DMS153 (cell line): ENCODE measurements at regions not wholly inside any gene's neighbourhood (a gene's known extent, or its start where the extent isn't known, plus 50 kb on each side); places are given as distances from the start of the nearest gene placed in this dataset.

ENCODE experiments used
- DNase-seq: peaks from one replicate; lab custom pipeline; 2025; lab: John Stamatoyannopoulos, UW

- no peak for DNase-seq
Observed at GRCh38 chr20:11447371-11448100, 470.2 kb upstream of the BTBD3 start.

- no peak for DNase-seq
Observed at GRCh38 chr20:11448554-11448953, 469.1 kb upstream of the BTBD3 start.

GRCh38 chr20:11451793-11452291 lies 465.9 kb upstream of the BTBD3 start:
- no peak for DNase-seq

- no peak for DNase-seq
Observed at GRCh38 chr20:11452326-11452725, 465.4 kb upstream of the BTBD3 start.

- no peak for DNase-seq
Observed at GRCh38 chr20:11453430-11453829, 464.3 kb upstream of the BTBD3 start.

- no peak for DNase-seq
Observed at GRCh38 chr20:11454966-11455799, 462.5 kb upstream of the BTBD3 start.

GRCh38 chr20:11457488-11457887 lies 460.2 kb upstream of the BTBD3 start:
- no peak for DNase-seq

- DNase-seq, result no peak
Observed at GRCh38 chr20:11459090-11459890, 458.4 kb upstream of the BTBD3 start.

- DNase-seq, result no peak
Observed at GRCh38 chr20:11467436-11467835, 450.3 kb upstream of the BTBD3 start.

- no peak for DNase-seq
Observed at GRCh38 chr20:11468880-11469279, 448.8 kb upstream of the BTBD3 start.

GRCh38 chr20:11469795-11470435 lies 447.8 kb upstream of the BTBD3 start:
- no peak for DNase-seq

- no peak for DNase-seq
Observed at GRCh38 chr20:11473983-11474382, 443.7 kb upstream of the BTBD3 start.

- DNase-seq, result no peak
Observed at GRCh38 chr20:11483697-11484096, 434.0 kb upstream of the BTBD3 start.

- DNase-seq, result no peak
Observed at GRCh38 chr20:11484479-11484878, 433.2 kb upstream of the BTBD3 start.

- DNase-seq, result no peak
Observed at GRCh38 chr20:11492386-11492785, 425.3 kb upstream of the BTBD3 start.

GRCh38 chr20:11492846-11493245 lies 424.8 kb upstream of the BTBD3 start:
- DNase-seq, result no peak

- DNase-seq, result no peak
Observed at GRCh38 chr20:11496380-11496779, 421.3 kb upstream of the BTBD3 start.

- no peak for DNase-seq
Observed at GRCh38 chr20:11497545-11497944, 420.1 kb upstream of the BTBD3 start.

GRCh38 chr20:11499101-11499634 lies 418.5 kb upstream of the BTBD3 start:
- no peak for DNase-seq

GRCh38 chr20:11502061-11502460 lies 415.6 kb upstream of the BTBD3 start:
- DNase-seq, result no peak

- no peak for DNase-seq
Observed at GRCh38 chr20:11502671-11503070, 415.0 kb upstream of the BTBD3 start.

- no peak for DNase-seq
Observed at GRCh38 chr20:11509776-11510175, 407.9 kb upstream of the BTBD3 start.
